ENCODE measurements at regions not wholly inside any gene's neighbourhood (a gene's known extent, or its start where the extent isn't known, plus 50 kb on each side); places are given as distances from the start of the nearest gene placed in this dataset.

DNA sequence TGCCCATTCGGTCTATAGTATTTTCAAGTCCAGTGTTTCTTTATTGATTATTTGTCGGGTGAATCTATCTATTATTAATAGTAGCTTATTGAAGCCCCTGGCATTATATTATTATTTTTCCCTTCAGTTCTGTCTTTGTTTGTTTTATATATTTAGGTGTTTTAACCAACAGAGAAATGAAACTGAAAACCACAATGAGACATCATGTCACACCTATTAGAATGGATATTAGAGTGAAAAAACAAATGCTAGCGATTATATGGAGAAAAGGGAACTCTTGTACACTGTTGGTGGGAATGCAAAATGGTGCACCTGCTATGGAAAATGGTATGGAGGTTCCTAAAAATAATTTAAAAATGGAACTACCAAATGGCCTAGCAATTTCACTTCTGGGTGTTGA is 272.5 kb downstream of the ADAM29 start:
- TF ChIP-seq GATA2 (IDR thresholded peaks at IDR 0.05; ENCODE audit: low read depth, low read length): no peak
- no peak for TF ChIP-seq GATA3 (IDR thresholded peaks at IDR 0.05; ENCODE audit: low read depth, low read length)

DNA sequence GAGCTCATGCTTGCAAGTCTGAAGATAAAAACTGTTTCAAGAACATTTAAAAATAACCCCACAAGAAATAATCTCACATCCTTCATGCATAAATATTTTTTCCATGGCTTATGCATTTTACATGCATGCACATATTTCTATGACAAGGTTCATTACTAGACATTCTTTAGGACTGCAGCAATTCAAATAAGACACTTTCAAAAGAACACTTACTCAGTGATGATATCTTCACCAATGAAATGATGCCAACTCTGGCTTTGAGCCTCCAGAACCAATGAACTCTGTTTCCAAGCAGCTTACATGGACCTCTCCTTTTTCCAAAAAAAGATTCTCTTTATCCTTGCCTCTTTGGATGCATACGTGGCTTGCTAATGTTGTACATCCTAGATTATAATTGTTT is 279.9 kb downstream of the ADAM29 start:
- TF ChIP-seq GATA2 (IDR thresholded peaks at IDR 0.05; ENCODE audit: low read depth, low read length) (no peak), GATA3 (IDR thresholded peaks at IDR 0.05; ENCODE audit: low read depth, low read length) (no peak)

DNA sequence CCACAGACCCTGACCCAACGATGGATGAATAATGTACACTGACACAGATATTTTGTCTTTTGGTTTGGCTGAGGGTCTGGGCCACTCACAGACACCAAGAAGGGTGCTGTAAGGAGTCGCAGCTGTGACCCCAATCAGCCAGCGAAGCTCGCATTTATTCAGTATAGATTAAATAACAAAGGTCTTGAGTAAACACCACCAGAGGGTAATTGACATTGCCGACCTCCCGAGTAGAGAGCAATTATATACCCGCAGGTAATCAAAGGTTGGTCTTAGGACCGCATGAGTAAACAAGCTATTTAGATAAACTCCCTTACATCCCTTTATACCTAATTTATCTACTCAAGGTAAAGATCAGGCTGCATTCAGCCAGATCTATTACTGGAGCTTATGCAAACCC is 297.1 kb downstream of the ADAM29 start:
- no peak for TF ChIP-seq GATA2 (IDR thresholded peaks at IDR 0.05; ENCODE audit: low read depth, low read length)
- no peak for TF ChIP-seq GATA3 (IDR thresholded peaks at IDR 0.05; ENCODE audit: low read depth, low read length)

DNA sequence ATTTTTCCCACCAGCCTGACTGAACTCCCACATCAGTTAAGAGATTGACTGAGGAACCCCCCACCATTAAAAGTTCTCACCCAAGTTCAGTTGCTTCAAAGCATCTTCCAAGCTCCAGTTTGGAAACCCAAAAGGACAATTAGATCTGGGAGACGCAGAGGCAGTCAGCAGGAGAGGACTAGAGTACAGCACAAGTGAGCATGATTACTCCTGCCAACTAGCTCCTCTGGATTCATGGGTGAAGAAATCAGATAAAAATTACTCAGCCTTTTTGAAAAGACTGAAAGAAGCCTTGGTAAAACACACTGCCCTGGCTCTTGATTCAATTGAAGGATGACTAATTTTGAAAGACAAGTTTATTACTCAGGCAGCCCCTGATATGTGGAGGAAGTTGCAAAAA is 297.5 kb downstream of the ADAM29 start:
- TF ChIP-seq GATA3 (IDR thresholded peaks at IDR 0.05; ENCODE audit: low read depth, low read length) (no peak), GATA2 (IDR thresholded peaks at IDR 0.05; ENCODE audit: low read depth, low read length) (no peak)

DNA sequence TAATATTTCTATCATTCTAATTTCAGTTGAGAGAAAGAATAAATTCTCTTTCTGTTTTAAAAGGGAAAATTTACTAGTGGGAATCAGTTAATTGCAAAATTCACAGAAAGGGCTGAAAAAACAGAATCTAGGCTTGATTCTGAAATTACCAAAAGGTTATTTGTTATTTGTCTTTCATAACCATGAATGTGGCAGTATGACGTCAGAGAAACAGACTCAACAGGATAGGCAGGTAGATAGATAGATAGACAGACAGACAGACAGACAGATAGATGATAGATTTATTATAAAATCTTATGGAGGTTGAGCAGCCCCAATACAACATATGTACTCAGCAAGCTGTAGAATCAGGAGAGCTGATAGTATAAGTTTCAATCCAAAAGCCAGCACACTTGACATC is 311.0 kb downstream of the ADAM29 start:
- no peak for TF ChIP-seq GATA3 (IDR thresholded peaks at IDR 0.05; ENCODE audit: low read depth, low read length)
- no peak for TF ChIP-seq GATA2 (IDR thresholded peaks at IDR 0.05; ENCODE audit: low read depth, low read length)

DNA sequence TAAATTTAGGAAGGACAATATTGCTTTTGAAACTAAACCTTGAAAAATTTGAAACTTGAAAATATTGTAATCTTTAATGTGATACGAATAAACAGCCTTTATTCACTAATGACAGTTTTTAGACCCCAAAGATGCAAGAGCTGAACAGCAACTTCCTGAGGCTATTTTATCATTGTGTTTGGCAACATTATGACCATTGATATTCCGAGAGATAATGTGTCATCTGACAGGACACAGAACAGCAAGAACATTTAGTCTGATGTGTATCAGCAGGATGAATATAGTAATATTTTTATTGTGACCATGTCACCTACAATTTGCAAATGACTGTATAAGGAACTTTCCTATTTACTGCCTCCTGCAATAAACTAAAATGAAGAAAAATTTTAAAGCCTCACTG is 316.0 kb downstream of the ADAM29 start:
- TF ChIP-seq GATA2 (IDR thresholded peaks at IDR 0.05; ENCODE audit: low read depth, low read length) (peak; percentile 73), GATA3 (IDR thresholded peaks at IDR 0.05; ENCODE audit: low read depth, low read length) (peak; percentile 93)

DNA sequence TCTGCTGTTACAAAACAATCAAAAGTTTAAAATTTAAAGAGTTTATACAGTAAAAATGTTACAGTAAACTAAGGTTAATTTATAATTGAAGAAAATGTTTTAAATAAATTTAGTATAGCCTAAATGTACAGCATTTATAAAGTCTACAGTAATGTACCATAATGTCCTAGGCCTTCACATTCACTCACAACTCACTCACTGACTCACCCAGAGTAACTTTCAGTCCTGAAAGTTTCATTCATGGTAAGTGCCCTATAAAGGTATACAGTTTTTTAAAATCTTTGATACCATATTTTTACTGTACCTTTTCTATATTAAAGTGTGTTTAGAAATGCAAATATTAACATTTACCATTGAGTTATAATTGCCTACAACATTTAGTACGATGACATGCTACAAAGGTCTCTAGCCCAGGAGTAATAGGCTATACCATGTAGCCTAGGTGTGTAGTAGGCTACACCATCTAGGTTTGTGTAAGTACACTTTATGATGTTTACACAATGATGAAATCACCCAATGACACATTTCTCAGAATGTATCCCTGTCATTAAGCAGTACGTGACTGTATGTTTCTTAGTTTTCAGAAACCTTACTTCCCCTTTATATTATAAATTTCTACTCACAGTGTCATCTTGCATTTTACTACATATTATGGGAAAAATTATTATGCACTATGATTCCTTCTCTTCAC is 320.8 kb downstream of the ADAM29 start:
- TF ChIP-seq GATA3 (IDR thresholded peaks at IDR 0.05; ENCODE audit: low read depth, low read length) (no peak), GATA2 (IDR thresholded peaks at IDR 0.05; ENCODE audit: low read depth, low read length) (no peak)

DNA sequence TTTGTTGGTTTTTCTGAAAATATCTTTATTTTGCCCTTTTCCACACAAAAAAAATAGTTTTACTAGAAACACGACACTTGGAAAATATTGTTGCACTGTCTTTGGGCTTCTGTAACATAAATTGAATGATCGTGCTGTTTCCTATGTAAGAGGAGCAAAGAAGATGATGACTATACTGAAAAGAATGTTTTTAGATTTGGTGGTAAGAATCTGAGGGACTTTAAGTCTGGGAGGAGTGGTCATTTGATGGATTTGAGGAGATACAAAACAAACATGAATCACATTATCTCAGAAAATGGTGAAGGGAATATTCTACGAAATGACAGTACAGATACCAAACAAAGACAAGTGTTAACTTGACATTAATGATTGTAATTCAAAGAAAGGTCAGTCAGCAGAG is 328.8 kb downstream of the ADAM29 start:
- TF ChIP-seq GATA2 (IDR thresholded peaks at IDR 0.05; ENCODE audit: low read depth, low read length) (no peak), GATA3 (IDR thresholded peaks at IDR 0.05; ENCODE audit: low read depth, low read length) (no peak)

DNA sequence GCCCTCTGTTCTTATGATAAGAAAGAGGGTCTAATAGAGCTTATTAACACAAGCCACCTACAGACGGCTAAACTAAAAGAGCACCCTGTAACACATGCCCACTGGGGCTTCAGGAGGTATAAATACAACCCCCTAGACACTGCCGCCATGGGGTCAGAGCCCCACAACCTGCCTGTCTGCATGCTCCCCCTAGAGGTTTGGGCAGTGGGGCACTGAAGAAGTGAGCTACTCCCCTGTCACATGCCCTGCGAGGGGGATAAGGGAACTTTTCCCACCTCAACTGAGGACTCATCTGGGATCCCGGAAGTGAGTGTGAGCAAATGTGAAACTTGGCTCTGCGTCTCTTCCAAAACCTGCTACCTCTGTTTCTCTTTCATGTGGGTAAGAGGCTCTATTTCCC is 334.5 kb downstream of the ADAM29 start:
- no peak for TF ChIP-seq GATA2 (IDR thresholded peaks at IDR 0.05; ENCODE audit: low read depth, low read length)
- TF ChIP-seq GATA3 (IDR thresholded peaks at IDR 0.05; ENCODE audit: low read depth, low read length): no peak

DNA sequence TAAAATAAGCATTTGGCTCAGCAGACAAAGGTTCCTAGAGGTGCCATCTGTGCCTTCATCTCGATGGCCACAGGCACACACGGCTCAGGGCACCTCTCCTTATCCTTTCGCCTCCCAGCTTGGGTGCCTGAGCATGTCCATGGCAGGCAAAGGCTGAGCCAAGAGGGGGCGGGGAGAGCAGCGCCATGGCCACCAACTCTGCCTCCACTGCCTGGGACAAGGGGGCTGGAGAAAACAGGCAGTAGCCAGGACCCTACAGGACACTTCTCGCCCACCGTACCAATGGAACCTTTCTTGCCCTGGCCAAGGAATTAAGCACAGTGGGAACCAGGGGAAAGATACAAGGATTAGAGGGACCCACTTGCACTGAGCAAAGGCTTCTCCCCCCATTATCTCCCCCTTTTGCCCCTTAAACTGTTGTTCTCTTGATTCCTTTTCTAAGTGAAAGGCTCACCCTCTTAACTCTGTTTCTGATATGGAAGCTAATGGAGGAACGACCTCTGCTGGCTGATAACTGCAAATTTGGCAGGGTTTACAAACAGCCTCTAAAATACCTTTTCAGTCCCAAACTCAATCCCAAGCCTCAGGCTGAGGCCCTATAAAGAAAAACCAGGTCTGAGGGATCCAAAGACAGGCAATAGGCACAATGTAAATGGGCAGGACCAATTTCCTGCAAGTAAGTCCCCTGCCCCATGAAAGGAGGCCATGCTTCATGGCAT is 335.2 kb downstream of the ADAM29 start:
- TF ChIP-seq GATA2 (IDR thresholded peaks at IDR 0.05; ENCODE audit: low read depth, low read length) (no peak), GATA3 (IDR thresholded peaks at IDR 0.05; ENCODE audit: low read depth, low read length) (no peak)

DNA sequence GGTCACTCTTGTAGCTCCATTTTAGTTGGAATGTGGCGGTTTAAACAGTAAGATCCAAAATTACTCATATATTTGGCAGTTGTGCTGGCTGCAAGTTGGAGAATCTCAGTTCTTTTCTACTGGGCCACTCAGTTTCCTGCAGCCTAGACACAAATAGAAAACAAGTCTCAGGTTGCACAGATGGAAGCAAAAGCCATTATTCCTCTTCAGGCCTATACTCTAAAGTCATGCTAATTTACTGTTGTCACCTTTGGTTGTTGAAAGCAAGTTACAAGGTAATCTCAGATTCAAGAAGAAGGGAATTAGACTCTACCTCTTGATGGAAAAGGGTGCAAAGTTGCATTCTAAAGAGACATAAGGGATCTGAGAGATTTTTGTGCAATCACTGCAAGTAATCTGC is 345.4 kb downstream of the ADAM29 start:
- TF ChIP-seq GATA2 (IDR thresholded peaks at IDR 0.05; ENCODE audit: low read depth, low read length) (no peak), GATA3 (IDR thresholded peaks at IDR 0.05; ENCODE audit: low read depth, low read length) (no peak)

DNA sequence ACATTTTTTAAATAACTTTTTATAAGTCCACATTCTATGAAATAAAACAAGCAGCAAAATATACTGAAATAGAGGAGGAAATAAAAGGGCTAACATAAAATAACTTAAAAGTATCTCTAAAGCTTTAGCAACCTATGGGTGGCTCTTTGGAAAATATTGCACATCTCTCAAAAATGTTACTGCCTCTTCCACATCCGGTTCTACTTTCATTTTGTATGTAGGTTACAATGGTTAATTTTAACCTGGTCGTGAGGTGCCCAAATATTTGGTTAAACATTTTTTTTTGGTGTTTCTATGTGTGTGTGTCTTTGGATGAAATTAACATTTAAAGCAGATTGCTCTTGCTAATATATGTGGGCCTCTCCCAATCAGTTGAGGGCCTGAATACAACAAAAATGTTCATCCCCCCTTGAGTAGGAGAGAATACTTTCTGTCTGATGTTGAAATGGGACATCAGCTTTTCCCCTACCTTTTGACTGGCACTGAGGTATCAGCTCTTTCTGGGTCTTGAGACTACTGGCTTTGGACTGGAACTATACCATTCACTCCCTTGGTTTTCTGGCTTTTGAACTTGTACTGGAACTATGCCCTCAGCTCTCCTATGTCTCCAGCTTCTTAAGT is 353.0 kb downstream of the ADAM29 start:
- TF ChIP-seq GATA2 (IDR thresholded peaks at IDR 0.05; ENCODE audit: low read depth, low read length) (no peak), GATA3 (IDR thresholded peaks at IDR 0.05; ENCODE audit: low read depth, low read length) (no peak)

DNA sequence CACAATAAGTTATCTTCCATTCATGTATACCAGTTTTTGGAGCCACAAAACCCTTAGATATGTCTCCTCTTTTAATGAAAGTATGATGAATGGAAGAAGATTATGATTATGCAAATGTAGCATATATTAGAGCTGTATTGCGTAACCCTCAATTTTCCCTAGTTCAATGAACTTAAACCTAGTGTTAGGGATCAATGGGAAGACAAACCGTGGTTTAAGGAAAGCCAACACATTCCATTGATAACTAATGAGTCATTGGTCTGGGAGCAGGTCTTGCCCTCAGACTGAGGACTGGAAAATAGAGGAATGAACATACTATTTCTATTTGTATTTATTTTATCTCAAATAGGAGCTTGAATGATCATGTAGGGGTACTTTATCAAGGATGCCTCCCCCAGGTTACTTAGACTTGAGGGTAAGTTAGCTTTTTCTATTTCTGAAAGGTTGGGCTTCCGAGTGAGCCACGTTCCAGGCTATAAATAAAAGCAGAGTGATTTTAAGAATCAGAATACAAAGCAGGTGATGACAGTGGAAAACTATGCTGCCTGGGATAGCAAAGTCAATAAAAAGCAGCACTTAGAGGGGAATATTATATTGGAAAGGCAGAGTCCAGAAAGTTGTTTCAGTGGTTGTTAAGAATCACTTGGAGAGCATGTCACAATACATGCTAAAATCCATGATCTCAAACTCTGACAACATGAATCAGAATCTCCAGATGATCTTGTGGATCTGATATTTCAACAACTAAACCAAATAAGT is 356.0 kb downstream of the ADAM29 start:
- TF ChIP-seq GATA2 (IDR thresholded peaks at IDR 0.05; ENCODE audit: low read depth, low read length): no peak
- no peak for TF ChIP-seq GATA3 (IDR thresholded peaks at IDR 0.05; ENCODE audit: low read depth, low read length)

DNA sequence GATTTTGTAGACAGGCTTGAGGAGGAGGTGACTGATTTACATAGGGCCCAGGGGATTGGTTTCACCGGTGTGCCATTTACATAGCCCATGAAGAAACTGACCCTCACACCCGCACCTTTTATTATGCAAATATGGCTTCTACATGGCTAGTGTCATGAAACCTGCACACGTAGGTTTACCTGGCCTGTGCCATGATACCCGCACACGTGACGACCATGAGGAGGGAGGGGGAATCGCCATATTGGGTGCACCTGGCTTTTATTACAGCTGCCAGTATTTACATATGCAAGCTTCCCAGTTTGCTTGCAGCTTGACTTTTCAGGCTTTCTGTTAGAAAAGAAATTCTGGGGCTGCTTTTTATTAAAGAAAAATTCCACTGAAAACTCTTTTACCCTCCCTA is 359.7 kb downstream of the ADAM29 start:
- TF ChIP-seq GATA2 (IDR thresholded peaks at IDR 0.05; ENCODE audit: low read depth, low read length): no peak
- no peak for TF ChIP-seq GATA3 (IDR thresholded peaks at IDR 0.05; ENCODE audit: low read depth, low read length)
